Right lobe of liver (tissue), 4 donors: ENCODE measurements at regions not wholly inside any gene's neighbourhood (a gene's known extent, or its start where the extent isn't known, plus 50 kb on each side); places are given as distances from the start of the nearest gene placed in this dataset.

Experiments used
- CTCF ChIP-seq, 4 donors: fragments of 200-600 bp in 3 of 4; fragments of 450-650 bp in 1 of 4; IDR thresholded peaks; one replicate each; pipeline versions ENCODE4 v1.5.1 to v1.8.0; 2016 to 2022; ENCODE audit warnings: antibody characterized with exemption in 4 of 4, mild to moderate bottlenecking in 2 of 4
- POLR2A ChIP-seq: fragments of 450-650 bp; IDR thresholded peaks from one replicate; pipeline ENCODE4 v1.6.1; 2017; ENCODE audit warnings: antibody characterized with exemption, mild to moderate bottlenecking
- donor health status: DM: no; HTN: no; CAD: no.
- donor health status: DM: no; HTN: no; CAD: no.
- donor health status: DM: no; HTN: yes; CAD: no.

- TF ChIP-seq CTCF (IDR thresholded peaks at IDR 0.05): no peak
- no peak for TF ChIP-seq POLR2A
These were observed 989.8 kb upstream of the B3GALT2 start for GRCh38 chr1:194176212-194176611.
